ENCODE measurements at regions not wholly inside any gene's neighbourhood (a gene's known extent, or its start where the extent isn't known, plus 50 kb on each side); places are given as distances from the start of the nearest gene placed in this dataset.

DNA sequence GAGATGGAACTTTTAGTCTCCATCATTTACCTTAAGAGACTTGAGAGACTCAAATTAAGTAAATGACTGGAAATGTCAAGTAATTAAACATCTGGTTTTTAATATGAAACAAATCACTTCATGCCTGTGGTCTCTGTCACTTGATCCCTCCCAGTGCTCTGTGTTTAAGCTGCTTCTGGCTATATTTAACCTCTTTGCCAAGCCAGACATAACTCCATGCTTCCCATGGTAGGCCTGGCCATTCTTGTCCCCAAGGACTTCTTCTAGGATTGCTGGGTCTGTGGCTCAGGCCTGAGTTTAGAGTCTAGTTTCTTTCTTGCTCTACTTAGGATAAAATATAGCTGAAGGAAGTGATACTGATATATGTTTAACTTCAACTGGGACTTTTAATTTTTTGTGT lies 1013.6 kb downstream of the FLRT2 start:
- H3K4me1 Mint-ChIP-seq (ENCODE audit: low read depth), result no peaks in the 10 kb centered on the region
- H3K36me3 Mint-ChIP-seq, result no peaks in the 10 kb centered on the region
- H3K4me3 Mint-ChIP-seq, result no peak overlapping the region
- H3K27me3 Mint-ChIP-seq, result no peaks in the 10 kb centered on the region
- peaks cover 3% of the 10 kb centered on the region for H3K9me3 Mint-ChIP-seq (ENCODE audit: low read depth)
- H3K27ac Mint-ChIP-seq, result no peak overlapping the region

DNA sequence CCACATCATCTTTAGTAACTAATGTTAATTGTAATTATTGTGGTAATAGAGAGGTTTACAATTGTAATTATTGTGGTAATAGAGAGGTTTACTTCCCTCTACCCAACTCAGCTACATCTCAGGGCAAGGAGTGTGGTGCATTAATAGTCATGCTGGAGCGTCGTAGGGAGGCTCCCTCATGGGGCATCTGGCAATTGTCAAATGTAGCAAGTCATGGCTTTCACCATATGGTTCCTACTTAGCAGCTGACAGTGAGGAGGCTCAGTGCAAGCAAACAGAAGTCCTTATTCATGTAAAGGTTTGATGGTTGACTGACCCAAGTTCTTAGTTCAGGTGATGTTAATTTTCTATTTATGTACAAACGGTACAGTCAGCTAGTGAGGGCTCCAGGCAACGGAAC lies 1012.0 kb downstream of the FLRT2 start:
- Mint-ChIP-seq H3K36me3 (no peaks in the 10 kb centered on the region), H3K4me1 (ENCODE audit: low read depth) (no peaks in the 10 kb centered on the region), H3K27me3 (no peaks in the 10 kb centered on the region), H3K4me3 (no peak overlapping the region), H3K27ac (no peak overlapping the region), H3K9me3 (ENCODE audit: low read depth) (peaks cover 3% of the 10 kb centered on the region)

DNA sequence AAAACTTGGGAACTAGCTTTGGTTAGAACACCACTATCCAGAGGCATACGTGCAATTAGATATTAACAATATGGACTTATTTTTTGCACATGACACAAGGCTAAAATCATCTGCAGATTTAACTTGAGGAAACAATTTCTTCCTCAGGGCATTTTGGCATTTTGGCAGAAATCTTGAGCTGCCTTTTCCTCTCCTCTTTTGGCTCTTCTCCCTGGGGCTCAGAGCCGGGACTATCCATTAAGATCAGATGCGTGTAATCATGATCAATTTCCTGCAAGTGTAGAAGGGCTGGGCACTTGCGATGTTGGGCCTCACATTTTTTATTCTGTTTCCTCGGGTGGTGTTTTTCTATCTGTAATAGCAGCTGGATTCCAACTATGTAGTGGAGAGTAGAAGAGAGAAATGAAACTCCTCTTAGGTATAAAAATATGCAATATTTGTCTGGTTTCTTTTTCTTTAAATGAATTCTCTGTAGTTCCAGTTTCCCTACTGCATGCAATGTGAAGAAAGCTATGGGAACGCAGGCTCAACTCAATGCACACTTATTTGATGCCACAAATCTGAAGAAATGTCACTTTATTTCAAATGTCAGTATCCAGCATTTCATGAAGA lies 1010.8 kb downstream of the FLRT2 start:
- Mint-ChIP-seq H3K27ac (no peak overlapping the region), H3K9me3 (ENCODE audit: low read depth) (no peaks in the 10 kb centered on the region), H3K4me1 (ENCODE audit: low read depth) (no peaks in the 10 kb centered on the region), H3K4me3 (no peak overlapping the region), H3K36me3 (no peaks in the 10 kb centered on the region), H3K27me3 (no peaks in the 10 kb centered on the region)

DNA sequence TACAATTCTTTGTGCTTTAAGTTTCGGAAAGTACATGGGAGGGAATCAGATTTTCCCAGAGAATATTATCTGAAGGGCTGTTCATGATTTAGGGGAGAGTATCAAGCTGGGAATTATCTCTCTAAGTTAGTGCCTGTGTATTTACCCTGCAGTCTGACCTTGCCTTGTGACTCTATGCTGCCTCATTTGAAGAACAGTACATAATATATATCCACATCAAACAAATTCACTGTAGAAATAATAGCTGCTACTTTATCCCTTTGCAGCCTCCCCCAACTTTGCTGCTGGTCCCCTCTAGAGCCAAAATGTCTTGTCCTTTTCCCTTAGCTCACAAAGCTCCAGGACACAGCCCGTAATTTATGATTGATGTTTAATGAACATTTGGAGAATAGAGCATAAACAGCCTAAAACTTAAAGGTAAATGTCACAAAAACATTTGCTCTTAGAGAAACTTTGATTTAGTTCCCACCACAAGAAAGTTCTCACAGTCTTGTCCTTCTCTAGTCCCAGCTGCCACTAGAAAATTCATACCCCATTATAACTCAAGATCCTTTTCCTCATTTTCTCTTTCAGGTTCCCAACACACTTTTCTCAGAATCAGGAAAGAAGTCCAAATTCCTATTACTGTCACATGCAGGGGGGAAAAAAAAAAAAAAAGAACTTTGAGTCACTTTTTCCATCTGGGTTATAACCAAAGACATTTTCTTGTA lies 1009.6 kb downstream of the FLRT2 start:
- H3K36me3 Mint-ChIP-seq, result no peaks in the 10 kb centered on the region
- no peaks in the 10 kb centered on the region for H3K4me1 Mint-ChIP-seq (ENCODE audit: low read depth)
- no peak overlapping the region for H3K4me3 Mint-ChIP-seq
- H3K27ac Mint-ChIP-seq, result no peak overlapping the region
- no peaks in the 10 kb centered on the region for H3K9me3 Mint-ChIP-seq (ENCODE audit: low read depth)
- no peaks in the 10 kb centered on the region for H3K27me3 Mint-ChIP-seq

DNA sequence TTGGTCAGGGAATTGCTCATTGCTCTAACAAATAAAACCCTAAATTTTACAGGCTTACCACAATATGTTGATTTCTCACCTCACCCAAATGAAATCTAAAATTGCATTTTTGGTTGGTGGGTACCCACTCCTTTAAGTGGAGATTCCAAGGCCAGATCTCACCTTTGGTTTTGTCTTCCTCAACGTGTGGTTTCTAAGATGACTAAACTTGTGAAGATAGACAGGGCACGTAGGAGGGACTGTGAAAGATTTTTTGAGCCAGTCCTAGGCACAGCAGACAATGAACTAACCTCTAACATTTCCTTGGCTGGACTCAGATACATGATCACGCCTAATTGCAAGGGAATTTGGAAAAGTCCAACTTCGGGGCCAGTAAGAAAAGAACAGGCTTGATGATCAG lies 1003.9 kb downstream of the FLRT2 start:
- Mint-ChIP-seq H3K27me3 (no peaks in the 10 kb centered on the region), H3K27ac (no peak overlapping the region), H3K4me3 (no peak overlapping the region), H3K36me3 (no peaks in the 10 kb centered on the region), H3K4me1 (ENCODE audit: low read depth) (no peaks in the 10 kb centered on the region), H3K9me3 (ENCODE audit: low read depth) (peaks cover 4% of the 10 kb centered on the region)

DNA sequence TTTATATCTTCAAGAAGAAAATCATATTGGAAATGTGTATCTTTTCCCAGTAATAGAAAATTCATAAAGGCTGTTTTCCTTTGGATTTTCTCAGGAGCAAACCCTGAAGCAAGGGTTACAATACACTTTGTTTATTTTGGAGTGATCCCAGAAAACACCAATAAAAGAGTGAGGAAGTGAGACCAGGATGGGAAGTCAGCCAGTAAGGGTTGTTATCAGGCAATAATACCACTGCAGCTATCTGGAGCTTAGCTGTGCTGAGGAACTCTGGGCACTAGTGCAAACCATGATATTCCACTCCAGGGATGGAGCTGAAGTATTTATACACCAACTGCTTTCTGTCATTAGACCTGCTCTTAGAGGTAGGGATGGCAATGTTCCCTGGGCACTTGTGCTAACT lies 1002.3 kb downstream of the FLRT2 start:
- Mint-ChIP-seq H3K4me1 (ENCODE audit: low read depth) (no peaks in the 10 kb centered on the region), H3K4me3 (no peak overlapping the region), H3K27me3 (no peaks in the 10 kb centered on the region), H3K36me3 (no peaks in the 10 kb centered on the region), H3K27ac (no peak overlapping the region), H3K9me3 (ENCODE audit: low read depth) (peaks cover 4% of the 10 kb centered on the region)

DNA sequence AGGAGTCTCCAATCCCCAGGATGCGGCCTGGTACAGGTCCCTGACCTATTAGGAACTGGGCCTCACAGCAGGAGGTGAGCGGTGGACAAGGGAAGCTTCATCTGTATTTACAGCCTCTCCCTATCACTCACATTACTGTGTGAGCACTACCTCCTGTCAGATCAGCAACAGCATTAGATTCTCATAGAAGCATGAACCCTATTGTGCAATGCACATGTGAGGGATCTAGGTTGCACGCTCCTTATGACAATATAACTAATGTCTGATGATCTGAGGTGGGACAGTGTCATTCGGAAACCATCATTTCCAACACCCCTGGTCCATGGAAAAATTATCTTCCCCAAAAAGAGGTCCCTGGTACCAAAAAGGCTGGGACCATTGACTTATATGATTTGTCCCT lies 1000.5 kb downstream of the FLRT2 start:
- H3K27me3 Mint-ChIP-seq, result no peaks in the 10 kb centered on the region
- H3K9me3 Mint-ChIP-seq (ENCODE audit: low read depth), result peaks cover 4% of the 10 kb centered on the region
- no peak overlapping the region for H3K4me3 Mint-ChIP-seq
- H3K36me3 Mint-ChIP-seq, result no peaks in the 10 kb centered on the region
- no peaks in the 10 kb centered on the region for H3K4me1 Mint-ChIP-seq (ENCODE audit: low read depth)
- no peak overlapping the region for H3K27ac Mint-ChIP-seq

DNA sequence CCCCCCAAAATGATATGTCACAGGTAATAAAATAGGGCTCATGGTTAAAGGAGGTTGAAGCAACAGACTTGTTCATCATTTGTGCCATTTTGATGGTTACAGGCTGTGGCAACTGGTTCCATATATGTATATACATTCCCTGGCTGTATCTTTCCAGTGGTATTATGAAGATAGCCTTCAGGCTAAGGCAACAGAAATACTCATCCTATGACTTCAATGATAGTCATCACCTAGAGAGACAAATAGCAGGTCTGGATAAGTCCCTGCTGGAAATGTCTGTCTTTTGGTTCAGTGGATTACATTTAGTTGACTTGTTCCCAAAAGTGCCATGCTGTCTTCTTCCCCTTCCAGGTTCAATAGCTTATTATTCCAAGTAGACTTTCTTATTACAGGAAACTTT lies 997.4 kb downstream of the FLRT2 start:
- no peaks in the 10 kb centered on the region for H3K27me3 Mint-ChIP-seq
- no peaks in the 10 kb centered on the region for H3K4me1 Mint-ChIP-seq (ENCODE audit: low read depth)
- H3K4me3 Mint-ChIP-seq, result no peak overlapping the region
- H3K36me3 Mint-ChIP-seq, result no peaks in the 10 kb centered on the region
- peaks cover 8% of the 10 kb centered on the region for H3K9me3 Mint-ChIP-seq (ENCODE audit: low read depth)
- H3K27ac Mint-ChIP-seq, result no peak overlapping the region

DNA sequence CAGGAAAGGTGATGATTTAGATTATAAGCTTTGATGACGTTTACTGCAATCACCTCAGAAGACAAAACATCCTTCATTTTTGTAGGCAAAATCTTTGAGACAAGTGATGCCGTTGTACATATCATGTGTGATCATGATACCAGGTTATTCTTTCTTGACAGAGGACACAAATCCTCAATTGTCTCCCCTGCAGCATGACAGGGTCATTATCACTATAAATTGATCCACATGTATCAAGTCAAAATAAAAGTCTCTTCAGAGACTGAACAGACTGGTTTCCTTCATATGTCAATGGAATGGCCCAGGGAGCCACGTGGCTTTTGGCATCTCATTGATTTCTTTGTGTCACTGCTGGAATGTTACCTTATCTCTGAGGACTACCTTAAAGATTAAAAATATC lies 995.7 kb downstream of the FLRT2 start:
- Mint-ChIP-seq H3K27me3 (no peaks in the 10 kb centered on the region), H3K4me3 (no peak overlapping the region), H3K9me3 (ENCODE audit: low read depth) (peaks cover 4% of the 10 kb centered on the region), H3K36me3 (no peaks in the 10 kb centered on the region), H3K4me1 (ENCODE audit: low read depth) (no peaks in the 10 kb centered on the region), H3K27ac (no peak overlapping the region)

DNA sequence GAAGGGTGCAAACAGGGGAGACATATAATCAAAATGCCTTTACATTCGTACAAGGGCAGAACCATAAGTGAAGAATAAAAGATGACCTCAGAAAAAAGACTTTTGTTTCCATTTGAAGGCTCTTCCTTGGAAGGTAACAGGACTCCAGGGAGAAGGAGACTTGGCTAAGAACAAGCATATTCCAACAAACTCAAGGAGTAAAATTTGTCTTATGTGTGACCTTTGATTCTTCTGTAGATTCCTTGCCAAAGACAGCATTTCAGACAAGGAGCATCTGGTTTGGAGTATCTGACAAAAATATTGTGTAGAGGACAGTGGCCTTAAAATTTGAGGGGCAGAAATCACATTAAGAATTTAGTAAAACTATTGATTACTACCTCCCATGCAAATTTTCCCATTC lies 991.9 kb downstream of the FLRT2 start:
- no peaks in the 10 kb centered on the region for H3K27me3 Mint-ChIP-seq
- no peak overlapping the region for H3K27ac Mint-ChIP-seq
- H3K4me1 Mint-ChIP-seq (ENCODE audit: low read depth), result no peaks in the 10 kb centered on the region
- H3K9me3 Mint-ChIP-seq (ENCODE audit: low read depth), result peaks cover 9% of the 10 kb centered on the region
- no peaks in the 10 kb centered on the region for H3K36me3 Mint-ChIP-seq
- no peak overlapping the region for H3K4me3 Mint-ChIP-seq

DNA sequence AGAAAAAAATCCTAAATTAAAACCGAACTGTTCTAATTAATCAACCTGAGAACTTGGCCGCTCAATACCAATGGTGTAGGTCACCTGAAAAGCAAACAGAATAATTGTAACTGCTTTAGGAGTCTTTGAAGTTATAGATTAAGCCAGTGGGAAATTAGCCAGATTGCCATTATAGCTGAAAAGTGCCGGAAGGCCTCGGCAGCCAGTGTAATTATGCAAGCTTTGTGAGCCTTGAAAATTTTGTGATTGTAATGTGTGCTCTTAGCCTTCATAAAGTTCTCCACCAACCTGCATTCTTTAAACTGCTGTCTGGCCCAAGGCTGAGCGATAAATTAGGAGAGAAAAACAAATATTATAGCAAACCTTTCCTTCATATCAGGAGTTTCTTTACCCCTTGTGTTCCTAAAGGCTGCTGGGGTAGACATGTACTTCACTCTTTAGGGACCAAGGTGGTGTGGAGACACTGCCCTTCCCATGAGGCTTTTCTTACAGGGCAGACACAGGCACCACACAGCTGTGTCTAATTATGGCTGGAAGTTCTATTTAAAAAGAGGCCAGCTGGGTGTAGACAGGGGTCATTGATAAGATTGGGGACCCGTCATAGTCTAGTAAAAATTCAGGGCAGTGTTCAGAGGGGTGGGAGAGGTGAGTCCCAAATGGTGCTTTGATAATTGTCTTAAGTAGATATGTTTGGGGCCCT lies 991.2 kb downstream of the FLRT2 start:
- H3K36me3 Mint-ChIP-seq, result no peaks in the 10 kb centered on the region
- H3K9me3 Mint-ChIP-seq (ENCODE audit: low read depth), result peaks cover 9% of the 10 kb centered on the region
- no peaks in the 10 kb centered on the region for H3K27me3 Mint-ChIP-seq
- H3K27ac Mint-ChIP-seq, result no peak overlapping the region
- no peaks in the 10 kb centered on the region for H3K4me1 Mint-ChIP-seq (ENCODE audit: low read depth)
- no peak overlapping the region for H3K4me3 Mint-ChIP-seq

DNA sequence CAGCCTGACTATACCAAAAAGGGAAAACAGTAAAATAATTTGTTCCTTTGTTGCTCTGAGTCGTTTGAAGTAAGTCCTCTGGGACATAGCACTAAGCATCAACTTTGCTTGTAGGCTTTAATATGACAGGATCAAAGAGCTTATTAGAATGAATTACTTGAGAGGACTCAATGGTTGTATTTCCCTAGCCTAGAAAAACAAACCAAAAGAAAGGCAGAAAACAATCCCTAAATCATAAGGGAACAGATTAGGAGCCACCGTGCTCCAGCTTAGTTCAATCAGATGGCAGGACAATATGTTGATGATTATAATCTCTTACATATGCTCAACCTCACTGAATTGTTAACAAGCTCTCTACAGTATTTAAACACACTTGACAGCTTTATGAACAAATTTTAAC lies 988.4 kb downstream of the FLRT2 start:
- Mint-ChIP-seq H3K4me1 (ENCODE audit: low read depth) (no peaks in the 10 kb centered on the region), H3K27me3 (no peaks in the 10 kb centered on the region), H3K36me3 (no peaks in the 10 kb centered on the region), H3K4me3 (no peak overlapping the region), H3K9me3 (ENCODE audit: low read depth) (peaks cover 6% of the 10 kb centered on the region), H3K27ac (no peak overlapping the region)

DNA sequence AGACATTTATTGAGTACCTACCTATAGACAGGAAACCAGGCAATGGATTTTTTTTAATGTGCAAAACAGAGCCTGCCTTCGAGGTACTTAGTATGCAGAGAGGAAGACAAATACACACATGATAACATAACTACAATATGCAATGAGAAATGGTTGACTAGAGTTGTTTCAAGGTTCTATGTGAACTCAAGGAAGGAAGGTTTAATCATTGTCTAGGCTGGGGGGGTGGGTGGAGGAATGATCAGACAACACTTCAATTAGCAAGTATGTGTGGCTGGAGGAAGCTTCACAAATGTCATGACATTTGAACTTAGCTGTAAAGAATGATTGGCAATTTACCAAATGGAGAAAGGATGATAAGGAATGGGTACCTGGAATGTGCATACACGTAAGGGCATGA lies 985.3 kb downstream of the FLRT2 start:
- H3K36me3 Mint-ChIP-seq, result no peaks in the 10 kb centered on the region
- no peaks in the 10 kb centered on the region for H3K27me3 Mint-ChIP-seq
- H3K9me3 Mint-ChIP-seq (ENCODE audit: low read depth), result peaks cover 9% of the 10 kb centered on the region
- no peak overlapping the region for H3K4me3 Mint-ChIP-seq
- no peaks in the 10 kb centered on the region for H3K4me1 Mint-ChIP-seq (ENCODE audit: low read depth)
- H3K27ac Mint-ChIP-seq, result no peak overlapping the region

DNA sequence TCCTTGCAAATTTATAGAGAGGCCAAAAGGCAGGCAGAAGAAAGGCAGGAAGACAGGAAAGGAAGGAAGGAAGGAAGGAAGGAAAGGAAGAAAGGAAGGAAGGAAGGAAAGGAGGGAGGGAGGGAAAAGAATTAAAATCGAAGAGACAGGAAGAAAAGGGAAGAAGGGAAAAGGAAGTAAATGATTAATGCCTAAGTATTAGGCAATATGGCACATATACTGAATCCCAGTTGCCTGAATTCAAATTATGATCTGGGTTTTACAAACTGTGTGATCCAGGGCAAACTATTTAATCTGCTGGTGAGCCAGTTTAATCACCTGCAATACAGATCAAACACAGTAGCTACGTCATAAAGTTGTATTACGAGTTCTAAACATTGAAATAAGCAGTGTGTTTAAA lies 983.6 kb downstream of the FLRT2 start:
- H3K4me1 Mint-ChIP-seq (ENCODE audit: low read depth), result no peaks in the 10 kb centered on the region
- peaks cover 5% of the 10 kb centered on the region for H3K9me3 Mint-ChIP-seq (ENCODE audit: low read depth)
- H3K4me3 Mint-ChIP-seq, result no peak overlapping the region
- H3K36me3 Mint-ChIP-seq, result no peaks in the 10 kb centered on the region
- no peaks in the 10 kb centered on the region for H3K27me3 Mint-ChIP-seq
- no peak overlapping the region for H3K27ac Mint-ChIP-seq

DNA sequence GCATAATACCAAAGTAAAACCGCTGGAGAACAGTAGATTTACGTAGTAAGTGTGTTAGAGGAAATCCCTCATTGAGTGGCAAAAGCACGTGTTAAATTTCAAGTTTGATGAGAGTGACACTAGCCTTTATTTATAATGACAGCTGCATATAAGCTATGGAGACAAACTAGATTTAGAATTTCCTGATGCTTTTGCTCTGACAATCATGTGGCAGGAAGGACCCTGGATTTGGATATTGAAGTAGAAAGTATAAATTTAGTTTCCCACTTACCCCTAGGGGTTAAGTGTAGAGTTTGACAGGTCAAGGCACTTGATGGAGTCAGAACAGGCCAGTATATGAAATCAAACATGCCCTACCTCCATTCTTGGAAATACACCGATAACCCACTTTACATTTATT lies 983.1 kb downstream of the FLRT2 start:
- H3K27me3 Mint-ChIP-seq, result no peaks in the 10 kb centered on the region
- H3K4me3 Mint-ChIP-seq, result no peak overlapping the region
- peaks cover 5% of the 10 kb centered on the region for H3K9me3 Mint-ChIP-seq (ENCODE audit: low read depth)
- H3K4me1 Mint-ChIP-seq (ENCODE audit: low read depth), result no peaks in the 10 kb centered on the region
- no peaks in the 10 kb centered on the region for H3K36me3 Mint-ChIP-seq
- H3K27ac Mint-ChIP-seq, result no peak overlapping the region

DNA sequence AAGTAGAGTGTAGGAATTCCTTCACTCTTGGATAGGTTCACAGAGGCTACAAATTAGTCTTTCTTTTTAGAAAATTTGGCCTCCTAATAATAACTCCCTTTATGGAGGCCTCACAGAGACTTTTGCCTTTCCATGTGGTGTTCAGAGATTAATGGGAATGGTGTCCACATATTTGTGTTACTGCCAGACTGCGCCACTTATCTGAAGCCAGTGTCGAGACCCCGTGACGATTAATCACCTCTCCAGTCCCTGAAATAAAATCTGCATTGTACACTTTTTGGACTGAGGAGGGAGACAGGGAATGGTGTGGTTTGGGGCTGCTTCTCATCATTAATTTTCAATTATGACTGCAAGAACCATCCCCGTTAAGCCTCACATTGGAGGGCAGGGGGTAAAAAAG lies 980.5 kb downstream of the FLRT2 start:
- Mint-ChIP-seq H3K4me1 (ENCODE audit: low read depth) (no peaks in the 10 kb centered on the region), H3K27ac (no peak overlapping the region), H3K9me3 (ENCODE audit: low read depth) (peaks cover 5% of the 10 kb centered on the region), H3K4me3 (no peak overlapping the region), H3K36me3 (no peaks in the 10 kb centered on the region), H3K27me3 (no peaks in the 10 kb centered on the region)
